Common myeloid progenitor, CD34-positive (primary cell): ENCODE measurements at regions not wholly inside any gene's neighbourhood (a gene's known extent, or its start where the extent isn't known, plus 50 kb on each side); places are given as distances from the start of the nearest gene placed in this dataset.

ENCODE experiments used
- CTCF ChIA-PET: fragments of 350-600 bp; sonication (Branson Sonifier 250); formaldehyde crosslinking; loops from one replicate; lab custom pipeline; 2021; ENCODE audit warnings: antibody characterized with exemption; lab: Charles Lee
- POLR2A ChIA-PET: fragments of 350-600 bp; sonication (Branson Sonifier 250); formaldehyde crosslinking; loops from one replicate; lab custom pipeline; 2021; ENCODE audit warnings: antibody characterized with exemption; lab: Charles Lee
- DNase-seq, 3 donors: peaks; one replicate each; pipeline versions ENCODE4 v3.0.0 to v3.0.0-alpha.2; 2013
- H3K27ac ChIP-seq, 2 experiments: 1 replicate in 1 of 2; 2 replicates in 1 of 2; pipeline ENCODE4 v1.7.0; 2013; ENCODE audit warnings: inconsistent platforms in 2 of 2, low read length in 2 of 2, mild to moderate bottlenecking in 2 of 2, low read depth in 1 of 2, moderate library complexity in 1 of 2; ENCODE audit not compliant: severe bottlenecking in 2 of 2, insufficient read depth in 1 of 2, poor library complexity in 1 of 2
- H3K27me3 ChIP-seq, 5 experiments: replicated peaks in 2 of 5; 1 replicate in 3 of 5; 2 replicates in 2 of 5; pipeline versions ENCODE4 v1.6.1 to v1.7.0; 2013; ENCODE audit warnings: low read length in 4 of 5, mild to moderate bottlenecking in 2 of 5, moderate library complexity in 2 of 5, inconsistent platforms in 1 of 5; ENCODE audit not compliant: insufficient read depth in 5 of 5, control insufficient read depth in 4 of 5
- H3K36me3 ChIP-seq, 4 experiments: 1 replicate in 2 of 4; 2 replicates in 2 of 4; pipeline versions ENCODE4 v1.6.1 to v1.7.0; 2013; ENCODE audit warnings: low read length in 3 of 4, control low read depth in 1 of 4, mild to moderate bottlenecking in 1 of 4; ENCODE audit not compliant: control insufficient read depth in 4 of 4, insufficient read depth in 4 of 4
- H3K4me1 ChIP-seq, 4 experiments: 1 replicate in 3 of 4; 2 replicates in 1 of 4; pipeline versions ENCODE4 v1.6.1 to v1.7.1; 2013; ENCODE audit warnings: low read length in 3 of 4, mild to moderate bottlenecking in 3 of 4, control low read depth in 1 of 4, inconsistent platforms in 1 of 4, moderate library complexity in 1 of 4; ENCODE audit not compliant: control insufficient read depth in 4 of 4, insufficient read depth in 4 of 4; ENCODE audit errors: control extremely low read depth in 1 of 4
- H3K4me3 ChIP-seq, 7 experiments: 1 replicate in 4 of 7; 2 replicates in 3 of 7; pipeline versions ENCODE4 v1.5.1 to v1.7.0; 2013; ENCODE audit warnings: mild to moderate bottlenecking in 7 of 7, low read length in 6 of 7, moderate library complexity in 6 of 7, inconsistent platforms in 2 of 7, low read depth in 2 of 7, control low read depth in 1 of 7; ENCODE audit not compliant: insufficient read depth in 4 of 7, control insufficient read depth in 1 of 7; ENCODE audit errors: extremely low read depth in 1 of 7
- H3K9me3 ChIP-seq, 5 experiments: 1 replicate in 4 of 5; 2 replicates in 1 of 5; pipeline versions ENCODE4 v1.6.1 to v1.7.1; 2013; ENCODE audit warnings: low read length in 4 of 5, mild to moderate bottlenecking in 2 of 5, inconsistent platforms in 1 of 5, low read depth in 1 of 5, moderate library complexity in 1 of 5; ENCODE audit not compliant: control insufficient read depth in 4 of 5, insufficient read depth in 2 of 5; ENCODE audit errors: control extremely low read depth in 1 of 5
- WGBS: methylation state at CpG from one replicate; pipeline ENCODE4 v1.1.5; 2013; ENCODE audit not compliant: insufficient coverage; 5-methylcytosine and 5-hydroxymethylcytosine counted together

GRCh38 chr1:208892147-208892546, 648.0 kb upstream of the PLXNA2 start:
- Histone ChIP-seq H3K27ac (no peak overlapping the region), H3K27me3 (no peaks in the 10 kb centered on the region), H3K36me3 (no peaks in the 10 kb centered on the region), H3K4me3 (no peak overlapping the region), H3K9me3 (peaks cover 0 to 4% (median 0%) of the 10 kb centered on the region in 5 experiments), H3K4me1 (no peaks in the 10 kb centered on the region)
- ChIA-PET CTCF (no interaction called here), POLR2A (no interaction called here)
- 93% methylated on average over 2 of the region's 6 CpGs for WGBS
- DNase-seq, result no peak

DNA sequence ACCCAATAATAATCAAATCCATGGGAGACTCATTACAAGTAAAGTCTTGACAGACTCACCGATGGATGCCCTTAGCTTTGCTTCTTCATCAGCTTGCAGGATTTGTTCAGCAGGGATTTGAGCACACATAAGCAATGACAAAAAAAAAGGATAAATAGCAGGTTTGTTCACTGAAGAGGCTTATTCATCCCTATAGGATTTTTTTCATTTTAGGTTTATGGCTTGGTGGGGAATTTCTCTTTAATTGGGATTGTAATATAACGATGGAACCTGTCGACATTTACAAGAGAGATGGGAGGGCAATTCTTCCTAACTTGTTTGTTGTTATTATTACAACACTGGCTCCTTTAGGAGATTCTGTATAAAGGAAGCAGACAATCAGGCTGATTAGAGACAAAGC, 649.1 kb upstream of the PLXNA2 start:
- H3K4me1 ChIP-seq, result no peaks in the 10 kb centered on the region
- no peak overlapping the region for H3K4me3 ChIP-seq
- no peak overlapping the region for H3K27ac ChIP-seq
- H3K27me3 ChIP-seq, result no peaks in the 10 kb centered on the region
- ChIA-PET POLR2A (no interaction called here), CTCF (no interaction called here)
- no peak for DNase-seq
- WGBS, result 100% methylated on average over 3 of the region's 3 CpGs
- no peaks in the 10 kb centered on the region for H3K36me3 ChIP-seq
- H3K9me3 ChIP-seq, result peaks cover 0 to 4% (median 0%) of the 10 kb centered on the region in 5 experiments

DNA sequence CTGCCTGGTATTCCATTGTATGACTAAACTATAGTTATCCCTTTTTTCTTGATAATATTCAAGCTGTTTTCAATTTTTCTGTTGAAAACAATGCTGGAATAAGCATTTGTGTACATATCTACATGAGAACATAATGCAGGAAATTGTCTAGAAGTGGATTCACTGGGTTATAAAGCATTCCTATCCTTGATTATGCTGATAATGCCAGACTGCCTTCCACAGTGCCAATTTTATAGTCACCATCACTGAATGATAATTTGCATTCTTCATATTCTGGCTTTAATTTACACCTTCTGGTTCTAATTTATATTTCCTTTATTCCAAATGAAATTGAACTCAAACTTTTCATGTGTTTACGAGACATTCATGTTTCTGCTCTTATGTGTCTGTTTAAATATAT, 651.0 kb upstream of the PLXNA2 start:
- CTCF ChIA-PET, result interaction anchor here (1.0 kb wide), 1 partner anchor 663 kb away, joined by 3 read pairs; no protein-coding TSS in a partner anchor
- no CpG with 5 or more reads among the region's 1 CpG for WGBS
- H3K27ac ChIP-seq, result no peak overlapping the region

GRCh38 chr1:208895820-208896219, 651.6 kb upstream of the PLXNA2 start:
- H3K9me3 ChIP-seq, result peaks cover 0 to 4% (median 0%) of the 10 kb centered on the region in 5 experiments
- CTCF ChIA-PET, result interaction anchor here (1.0 kb wide), 1 partner anchor 663 kb away, joined by 3 read pairs; no protein-coding TSS in a partner anchor
- no peak overlapping the region for H3K27ac ChIP-seq
- H3K4me3 ChIP-seq, result no peak overlapping the region
- DNase-seq, result no peak
- WGBS, result no CpG with 5 or more reads among the region's 1 CpG
- no peaks in the 10 kb centered on the region for H3K36me3 ChIP-seq
- no peaks in the 10 kb centered on the region for H3K4me1 ChIP-seq
- no peaks in the 10 kb centered on the region for H3K27me3 ChIP-seq
- POLR2A ChIA-PET, result no interaction called here

More for the DNA sequence above, 651.0 kb upstream of the PLXNA2 start:
- Histone ChIP-seq H3K4me1 (no peaks in the 10 kb centered on the region), H3K27me3 (no peaks in the 10 kb centered on the region), H3K36me3 (no peaks in the 10 kb centered on the region), H3K9me3 (peaks cover 0 to 4% (median 0%) of the 10 kb centered on the region in 5 experiments), H3K4me3 (no peak overlapping the region)
- no peak for DNase-seq
- POLR2A ChIA-PET, result no interaction called here

- no peak overlapping the region for H3K27ac ChIP-seq
- CTCF ChIA-PET, result no interaction called here
- no peaks in the 10 kb centered on the region for H3K36me3 ChIP-seq
- no peaks in the 10 kb centered on the region for H3K4me1 ChIP-seq
- no peaks in the 10 kb centered on the region for H3K27me3 ChIP-seq
- no peak overlapping the region for H3K4me3 ChIP-seq
- no peak for DNase-seq
- peaks cover 0 to 4% (median 0%) of the 10 kb centered on the region in 5 experiments for H3K9me3 ChIP-seq
- POLR2A ChIA-PET, result no interaction called here
Measured at GRCh38 chr1:208896768-208897167, 652.6 kb upstream of the PLXNA2 start.

DNA sequence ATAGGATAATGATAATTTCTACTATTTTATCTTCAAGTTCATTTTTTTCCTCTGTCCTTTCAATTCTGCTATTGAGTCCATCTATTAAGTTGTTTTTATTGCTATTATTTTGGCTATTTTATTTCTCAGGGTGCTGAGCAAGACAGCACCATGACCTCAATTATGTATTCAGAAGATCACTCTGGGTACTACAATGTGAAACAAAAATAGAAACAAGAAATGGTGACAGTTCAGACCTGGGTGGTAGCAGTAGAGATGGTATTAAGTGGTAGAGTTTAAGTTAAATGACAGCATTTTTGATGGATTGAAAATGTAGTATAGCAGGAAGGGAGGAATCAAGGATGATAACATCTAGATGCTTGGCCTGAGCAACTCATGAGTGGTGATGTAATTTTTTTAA, 655.3 kb upstream of the PLXNA2 start:
- Histone ChIP-seq H3K27me3 (no peaks in the 10 kb centered on the region), H3K4me3 (no peak overlapping the region), H3K36me3 (no peaks in the 10 kb centered on the region), H3K9me3 (peaks cover 0 to 4% (median 0%) of the 10 kb centered on the region in 5 experiments), H3K27ac (no peak overlapping the region), H3K4me1 (no peaks in the 10 kb centered on the region)
- ChIA-PET POLR2A (no interaction called here), CTCF (no interaction called here)
- no peak for DNase-seq

DNA sequence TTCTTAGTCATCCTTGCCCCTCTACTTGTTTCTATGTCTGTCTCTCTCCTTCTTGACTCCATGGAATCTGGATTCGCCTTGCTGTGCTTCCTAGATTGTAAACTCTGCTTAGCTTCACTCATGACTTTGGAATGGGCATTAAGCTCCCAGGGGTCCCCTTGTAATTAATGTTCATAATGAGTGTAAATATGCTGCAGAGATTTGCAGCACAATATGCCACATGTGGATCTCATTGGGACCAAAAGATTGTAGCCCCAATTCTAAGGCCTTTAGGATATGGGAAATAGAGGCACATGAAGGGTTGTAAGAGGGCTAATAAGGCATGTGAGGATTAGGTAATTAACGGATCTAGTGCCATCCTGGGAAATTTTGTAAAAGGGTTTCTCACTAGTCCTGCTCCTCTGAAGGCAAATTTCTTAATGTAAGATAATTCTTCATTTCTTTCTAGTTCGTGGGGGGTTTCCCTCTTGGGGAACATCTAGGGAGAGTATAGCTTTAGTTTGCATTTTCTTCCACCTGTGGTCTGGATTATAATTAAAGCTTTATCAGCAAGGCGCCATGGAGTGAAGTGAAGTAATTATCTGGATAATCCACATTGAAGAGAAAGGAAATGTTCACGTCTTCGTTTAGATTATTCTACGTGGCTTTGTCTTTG, 659.2 kb upstream of the PLXNA2 start:
- Histone ChIP-seq H3K4me1 (no peaks in the 10 kb centered on the region), H3K9me3 (no peaks in the 10 kb centered on the region), H3K27me3 (no peaks in the 10 kb centered on the region), H3K36me3 (no peaks in the 10 kb centered on the region), H3K4me3 (no peak overlapping the region), H3K27ac (no peak overlapping the region)
- DNase-seq, result no peak
- POLR2A ChIA-PET, result no interaction called here
- CTCF ChIA-PET, result no interaction called here
- 95% methylated on average over 4 of the region's 7 CpGs for WGBS
